ENCODE measurements at regions not wholly inside any gene's neighbourhood (a gene's known extent, or its start where the extent isn't known, plus 50 kb on each side); places are given as distances from the start of the nearest gene placed in this dataset.
"Not testable (repeated sequence)": the region's sequence is repeated elsewhere in the genome, so short reads cannot be mapped to it uniquely, and the experiment has no call there.

DNA sequence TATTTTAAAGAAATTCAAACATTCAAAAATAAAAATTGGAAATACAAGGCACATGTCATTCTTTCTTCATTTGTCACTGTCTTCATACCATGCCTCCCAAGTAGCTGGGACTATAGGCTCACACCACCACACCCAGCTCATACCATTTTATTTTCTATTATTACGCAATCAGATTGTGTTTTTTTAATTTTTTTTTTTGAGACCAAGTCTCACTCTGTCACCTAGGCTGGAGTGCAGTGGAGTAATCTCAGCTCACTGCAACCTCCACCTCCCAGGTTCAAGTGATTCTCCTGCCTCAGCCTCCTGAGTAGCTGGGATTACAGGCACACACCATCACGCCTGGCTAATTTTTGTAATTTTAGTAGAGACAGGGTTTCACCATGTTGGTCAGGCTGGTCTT lies 526.1 kb downstream of the DTWD2 start:
- TF ChIP-seq, protein P1, sequence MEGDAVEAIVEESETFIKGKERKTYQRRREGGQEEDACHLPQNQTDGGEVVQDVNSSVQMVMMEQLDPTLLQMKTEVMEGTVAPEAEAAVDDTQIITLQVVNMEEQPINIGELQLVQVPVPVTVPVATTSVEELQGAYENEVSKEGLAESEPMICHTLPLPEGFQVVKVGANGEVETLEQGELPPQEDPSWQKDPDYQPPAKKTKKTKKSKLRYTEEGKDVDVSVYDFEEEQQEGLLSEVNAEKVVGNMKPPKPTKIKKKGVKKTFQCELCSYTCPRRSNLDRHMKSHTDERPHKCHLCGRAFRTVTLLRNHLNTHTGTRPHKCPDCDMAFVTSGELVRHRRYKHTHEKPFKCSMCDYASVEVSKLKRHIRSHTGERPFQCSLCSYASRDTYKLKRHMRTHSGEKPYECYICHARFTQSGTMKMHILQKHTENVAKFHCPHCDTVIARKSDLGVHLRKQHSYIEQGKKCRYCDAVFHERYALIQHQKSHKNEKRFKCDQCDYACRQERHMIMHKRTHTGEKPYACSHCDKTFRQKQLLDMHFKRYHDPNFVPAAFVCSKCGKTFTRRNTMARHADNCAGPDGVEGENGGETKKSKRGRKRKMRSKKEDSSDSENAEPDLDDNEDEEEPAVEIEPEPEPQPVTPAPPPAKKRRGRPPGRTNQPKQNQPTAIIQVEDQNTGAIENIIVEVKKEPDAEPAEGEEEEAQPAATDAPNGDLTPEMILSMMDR (IDR thresholded peaks at IDR 0.05): not testable (repeated sequence)
- not testable (repeated sequence) for TF ChIP-seq EZH2, EZH2phosphoT487 (IDR thresholded peaks at IDR 0.05)

Measured in neural progenitor cell (in vitro differentiated cells).